NB4 (cell line): ENCODE measurements at regions not wholly inside any gene's neighbourhood (a gene's known extent, or its start where the extent isn't known, plus 50 kb on each side); places are given as distances from the start of the nearest gene placed in this dataset.
"Not testable (repeated sequence)": the region's sequence is repeated elsewhere in the genome, so short reads cannot be mapped to it uniquely, and the experiment has no call there.

ENCODE experiments used
- DNase-seq: peaks from one replicate; pipeline ENCODE4 v3.0.0; 2010; ENCODE audit warnings: low read depth
- H3K4me3 ChIP-seq: one replicate; pipeline ENCODE4 v1.5.1; 2011; ENCODE audit warnings: mild to moderate bottlenecking, low read depth, low read length, moderate library complexity
- CTCF ChIP-seq: IDR thresholded peaks from one replicate; pipeline ENCODE4 v1.5.1; 2012; ENCODE audit warnings: low read depth, low read length
- MAX ChIP-seq: IDR thresholded peaks from 2 replicates; pipeline ENCODE4 v1.6.1; 2011; ENCODE audit warnings: low read depth, low read length
- MYC ChIP-seq: IDR thresholded peaks from 2 replicates; pipeline ENCODE4 v1.6.1; 2011; ENCODE audit warnings: low read depth, low read length
- POLR2A ChIP-seq: IDR thresholded peaks from 2 replicates; pipeline ENCODE4 v1.6.1; 2011; ENCODE audit warnings: mild to moderate bottlenecking; ENCODE audit not compliant: insufficient read length; ENCODE audit errors: extremely low read depth

- no peak overlapping the region for H3K4me3 ChIP-seq
- no peak for DNase-seq
- TF ChIP-seq CTCF (no peak), MAX (no peak), POLR2A (no peak), MYC (no peak)
These were observed 582.6 kb downstream of the CETN3 start for GRCh38 chr5:89826938-89827337.

GRCh38 chr5:89823046-89823445 is 586.5 kb downstream of the CETN3 start:
- TF ChIP-seq CTCF (no peak), MAX (no peak), MYC (no peak), POLR2A (no peak)
- no peak for DNase-seq

GRCh38 chr5:89817841-89818240 is 591.7 kb downstream of the CETN3 start:
- DNase-seq: no peak
- TF ChIP-seq MYC (no peak), POLR2A (no peak), MAX (no peak), CTCF (no peak)

More at GRCh38 chr5:89823046-89823445, 586.5 kb downstream of the CETN3 start:
- H3K4me3 ChIP-seq: no peak overlapping the region

GRCh38 chr5:89816038-89816437 is 593.5 kb downstream of the CETN3 start:
- no peak overlapping the region for H3K4me3 ChIP-seq
- TF ChIP-seq MAX (no peak), MYC (no peak), CTCF (no peak), POLR2A (no peak)
- DNase-seq: no peak

More at GRCh38 chr5:89817841-89818240, 591.7 kb downstream of the CETN3 start:
- no peak overlapping the region for H3K4me3 ChIP-seq

- DNase-seq, H3K4me3 ChIP-seq: not testable (repeated sequence)
These were observed 608.8 kb downstream of the CETN3 start for GRCh38 chr5:89800735-89801134.

GRCh38 chr5:89794504-89794903 is 615.1 kb downstream of the CETN3 start:
- H3K4me3 ChIP-seq, DNase-seq: not testable (repeated sequence)

GRCh38 chr5:89779734-89780133 is 629.8 kb downstream of the CETN3 start:
- H3K4me3 ChIP-seq: not testable (repeated sequence)

GRCh38 chr5:89777758-89778157 is 631.8 kb downstream of the CETN3 start:
- TF ChIP-seq POLR2A (no peak), MYC (no peak)
- no peak overlapping the region for H3K4me3 ChIP-seq
- DNase-seq: no peak

More at GRCh38 chr5:89779734-89780133, 629.8 kb downstream of the CETN3 start:
- not testable (repeated sequence) for DNase-seq
